Esophagus muscularis mucosa (tissue), 3 donors: ENCODE measurements at regions not wholly inside any gene's neighbourhood (a gene's known extent, or its start where the extent isn't known, plus 50 kb on each side); places are given as distances from the start of the nearest gene placed in this dataset.

Experiments
- POLR2A ChIP-seq: fragments of 450-650 bp; IDR thresholded peaks from one replicate; pipeline ENCODE4 v1.6.1; 2017; ENCODE audit warnings: antibody characterized with exemption, moderate library complexity, mild to moderate bottlenecking, low read depth
- TF ChIP-seq, protein P1 (sequence below), 3 experiments: fragments of 200-600 bp in 2 of 3; fragments of 450-650 bp in 1 of 3; sonication (generic) in 2 of 3; IDR thresholded peaks; one replicate each; pipeline ENCODE4 v1.5.1; 2017 to 2019; ENCODE audit warnings: antibody characterized with exemption in 3 of 3, mild to moderate bottlenecking in 2 of 3, moderate library complexity in 1 of 3

DNA sequence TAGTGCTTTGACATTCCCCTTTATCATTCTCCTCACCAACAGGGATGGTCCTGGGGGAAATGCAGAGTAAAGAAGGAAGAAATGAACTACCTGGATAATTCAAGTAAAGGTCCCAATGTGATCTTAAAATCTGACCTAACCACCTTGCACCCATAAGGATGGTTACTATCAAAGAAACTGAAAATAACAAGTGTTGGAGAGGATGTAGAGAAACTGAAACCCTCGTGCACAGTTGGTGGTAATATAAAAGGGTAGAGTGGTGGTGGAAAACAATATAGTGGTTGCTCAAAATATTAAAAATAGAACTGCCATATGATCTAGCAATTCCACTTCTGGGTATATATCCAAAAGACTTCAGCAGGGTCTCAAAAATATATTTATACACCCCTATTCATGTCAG is 298.6 kb upstream of the PPARGC1A start:
- TF ChIP-seq POLR2A, result no peak
- TF ChIP-seq, protein P1, sequence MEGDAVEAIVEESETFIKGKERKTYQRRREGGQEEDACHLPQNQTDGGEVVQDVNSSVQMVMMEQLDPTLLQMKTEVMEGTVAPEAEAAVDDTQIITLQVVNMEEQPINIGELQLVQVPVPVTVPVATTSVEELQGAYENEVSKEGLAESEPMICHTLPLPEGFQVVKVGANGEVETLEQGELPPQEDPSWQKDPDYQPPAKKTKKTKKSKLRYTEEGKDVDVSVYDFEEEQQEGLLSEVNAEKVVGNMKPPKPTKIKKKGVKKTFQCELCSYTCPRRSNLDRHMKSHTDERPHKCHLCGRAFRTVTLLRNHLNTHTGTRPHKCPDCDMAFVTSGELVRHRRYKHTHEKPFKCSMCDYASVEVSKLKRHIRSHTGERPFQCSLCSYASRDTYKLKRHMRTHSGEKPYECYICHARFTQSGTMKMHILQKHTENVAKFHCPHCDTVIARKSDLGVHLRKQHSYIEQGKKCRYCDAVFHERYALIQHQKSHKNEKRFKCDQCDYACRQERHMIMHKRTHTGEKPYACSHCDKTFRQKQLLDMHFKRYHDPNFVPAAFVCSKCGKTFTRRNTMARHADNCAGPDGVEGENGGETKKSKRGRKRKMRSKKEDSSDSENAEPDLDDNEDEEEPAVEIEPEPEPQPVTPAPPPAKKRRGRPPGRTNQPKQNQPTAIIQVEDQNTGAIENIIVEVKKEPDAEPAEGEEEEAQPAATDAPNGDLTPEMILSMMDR (IDR thresholded peaks at IDR 0.05), result no peak
